ENCODE measurements at regions not wholly inside any gene's neighbourhood (a gene's known extent, or its start where the extent isn't known, plus 50 kb on each side); places are given as distances from the start of the nearest gene placed in this dataset.

DNA sequence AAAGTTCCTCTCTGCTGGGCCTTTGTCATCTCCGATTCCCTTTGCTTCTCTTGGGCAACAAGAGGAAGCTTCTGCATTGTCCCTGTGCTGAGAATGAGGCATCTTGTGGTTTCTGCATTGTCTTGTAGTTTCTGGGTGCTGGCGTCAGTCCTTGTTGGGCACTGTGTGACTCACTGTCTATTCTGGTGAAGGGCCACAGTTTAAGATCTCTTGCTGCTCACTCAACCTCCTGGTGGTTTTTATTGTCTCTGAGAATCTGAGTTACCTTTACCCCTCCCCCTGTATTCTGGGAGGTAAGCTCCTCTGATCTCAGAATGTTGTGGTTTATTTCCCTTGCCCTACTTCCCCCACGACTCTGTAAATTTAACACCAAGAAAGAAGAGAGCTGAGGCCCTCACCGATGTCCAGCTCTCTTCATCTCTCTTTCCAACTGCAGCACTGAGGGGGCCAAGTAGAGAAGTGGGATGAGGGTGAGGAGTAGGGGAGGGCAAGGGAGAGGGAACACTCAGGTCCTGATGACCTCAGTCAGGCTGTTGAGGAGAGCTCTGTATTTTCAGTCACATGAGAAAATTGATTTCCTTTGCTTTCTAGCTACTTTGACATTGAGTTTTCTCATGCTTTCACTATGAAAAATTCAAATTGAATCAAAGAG is 441.6 kb upstream of the PITX2 start:
- Histone ChIP-seq H3K4me3 (no peak overlapping the region), H3K9me3 (no peaks in the 10 kb centered on the region), H3K27ac (no peak overlapping the region), H3K36me3 (no peaks in the 10 kb centered on the region), H3K27me3 (no peaks in the 10 kb centered on the region), H3K4me1 (no peaks in the 10 kb centered on the region)
- TF ChIP-seq, protein P1, sequence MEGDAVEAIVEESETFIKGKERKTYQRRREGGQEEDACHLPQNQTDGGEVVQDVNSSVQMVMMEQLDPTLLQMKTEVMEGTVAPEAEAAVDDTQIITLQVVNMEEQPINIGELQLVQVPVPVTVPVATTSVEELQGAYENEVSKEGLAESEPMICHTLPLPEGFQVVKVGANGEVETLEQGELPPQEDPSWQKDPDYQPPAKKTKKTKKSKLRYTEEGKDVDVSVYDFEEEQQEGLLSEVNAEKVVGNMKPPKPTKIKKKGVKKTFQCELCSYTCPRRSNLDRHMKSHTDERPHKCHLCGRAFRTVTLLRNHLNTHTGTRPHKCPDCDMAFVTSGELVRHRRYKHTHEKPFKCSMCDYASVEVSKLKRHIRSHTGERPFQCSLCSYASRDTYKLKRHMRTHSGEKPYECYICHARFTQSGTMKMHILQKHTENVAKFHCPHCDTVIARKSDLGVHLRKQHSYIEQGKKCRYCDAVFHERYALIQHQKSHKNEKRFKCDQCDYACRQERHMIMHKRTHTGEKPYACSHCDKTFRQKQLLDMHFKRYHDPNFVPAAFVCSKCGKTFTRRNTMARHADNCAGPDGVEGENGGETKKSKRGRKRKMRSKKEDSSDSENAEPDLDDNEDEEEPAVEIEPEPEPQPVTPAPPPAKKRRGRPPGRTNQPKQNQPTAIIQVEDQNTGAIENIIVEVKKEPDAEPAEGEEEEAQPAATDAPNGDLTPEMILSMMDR (IDR thresholded peaks at IDR 0.05) = no peak
- no peak for TF ChIP-seq POLR2A (IDR thresholded peaks at IDR 0.05)
- no peak for TF ChIP-seq EP300 (IDR thresholded peaks at IDR 0.05)
- TF ChIP-seq POLR2AphosphoS5 (IDR thresholded peaks at IDR 0.05) = no peak
- 73 to 81% methylated on average over 2 to 4 of the region's 4 CpGs for WGBS, 2 donors (ENCODE audit: low coverage in 1 of 2)
- no peak for ATAC-seq

DNA sequence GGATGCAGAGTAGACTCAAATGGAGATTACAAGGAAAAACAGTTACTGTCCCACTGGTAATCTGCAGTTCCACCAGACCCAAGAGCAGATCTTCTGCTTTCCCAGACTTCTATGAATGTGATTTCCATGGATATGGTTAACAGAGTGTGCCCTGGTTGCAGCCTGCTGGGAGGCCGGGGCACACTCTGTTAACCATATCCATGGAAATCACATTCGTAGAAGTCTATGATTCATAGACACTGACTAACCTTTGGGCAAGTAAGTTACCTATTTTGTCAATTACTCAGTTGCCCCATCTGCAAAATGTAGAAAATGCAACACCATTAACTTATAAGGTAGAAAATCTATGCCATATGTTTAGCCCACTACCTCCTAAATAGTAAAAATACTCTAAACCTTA is 443.1 kb upstream of the PITX2 start:
- no peaks in the 10 kb centered on the region for H3K36me3 ChIP-seq
- TF ChIP-seq POLR2A (IDR thresholded peaks at IDR 0.05) (no peak), EP300 (IDR thresholded peaks at IDR 0.05) (no peak)
- H3K27me3 ChIP-seq = no peaks in the 10 kb centered on the region
- H3K4me3 ChIP-seq = no peak overlapping the region
- WGBS, 2 donors (ENCODE audit: low coverage in 1 of 2) = 76% methylated on average over 2 of the region's 2 CpGs; no CpG with 5 or more reads in 1 of the 2 donors
- no peak for ATAC-seq
- no peaks in the 10 kb centered on the region for H3K4me1 ChIP-seq
- no peaks in the 10 kb centered on the region for H3K9me3 ChIP-seq
- H3K27ac ChIP-seq = no peak overlapping the region

DNA sequence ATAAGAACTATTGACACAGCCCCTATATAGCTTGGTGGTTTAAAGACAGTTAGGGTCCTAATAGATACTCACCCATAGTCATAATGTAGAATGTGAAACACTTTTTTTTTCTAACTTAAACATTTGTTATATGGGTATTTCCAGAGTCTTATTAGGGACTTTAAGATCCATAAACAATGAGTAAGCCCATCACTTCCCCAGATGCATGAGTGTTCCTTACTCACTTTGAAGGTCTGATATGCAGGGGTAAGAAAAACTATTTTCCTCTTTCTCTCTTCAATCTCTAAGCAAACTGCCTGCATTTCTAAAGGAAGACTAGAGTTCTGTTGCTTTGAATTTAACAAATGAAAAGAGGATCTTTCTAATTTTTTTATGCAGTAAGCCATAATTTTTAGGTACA is 443.6 kb upstream of the PITX2 start:
- Histone ChIP-seq H3K27ac (no peak overlapping the region), H3K36me3 (no peaks in the 10 kb centered on the region), H3K4me1 (no peaks in the 10 kb centered on the region), H3K4me3 (no peak overlapping the region), H3K9me3 (no peaks in the 10 kb centered on the region), H3K27me3 (no peaks in the 10 kb centered on the region)
- TF ChIP-seq POLR2A (IDR thresholded peaks at IDR 0.05) = no peak
- TF ChIP-seq, protein P1 (IDR thresholded peaks at IDR 0.05) = no peak
- no peak for TF ChIP-seq POLR2AphosphoS5 (IDR thresholded peaks at IDR 0.05)
- no peak for TF ChIP-seq EP300 (IDR thresholded peaks at IDR 0.05)
- ATAC-seq = no peak

DNA sequence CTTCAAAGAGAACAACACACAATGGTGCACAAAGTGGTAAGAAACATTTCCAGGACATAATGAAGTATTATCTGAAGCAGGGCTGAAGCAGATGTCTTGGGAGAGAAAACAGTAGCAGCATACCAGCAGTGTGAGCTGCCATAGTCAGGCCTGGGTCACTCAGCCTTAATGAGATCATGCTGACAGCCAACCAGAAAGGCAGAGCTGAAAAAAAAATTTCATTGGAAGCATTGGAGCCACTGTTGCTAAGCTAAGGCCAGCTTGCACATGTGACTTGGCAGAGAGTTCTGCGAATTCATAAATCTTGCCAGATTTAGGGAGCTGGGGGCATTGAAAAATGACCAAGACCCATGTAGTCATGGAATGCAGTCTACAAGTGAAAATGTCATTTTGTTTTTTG is 444.0 kb upstream of the PITX2 start:
- no peaks in the 10 kb centered on the region for H3K4me1 ChIP-seq
- no peak overlapping the region for H3K4me3 ChIP-seq
- no peak overlapping the region for H3K27ac ChIP-seq
- no peak for ATAC-seq
- no peaks in the 10 kb centered on the region for H3K36me3 ChIP-seq
- TF ChIP-seq POLR2A (IDR thresholded peaks at IDR 0.05) (no peak), EP300 (IDR thresholded peaks at IDR 0.05) (no peak), POLR2AphosphoS5 (IDR thresholded peaks at IDR 0.05) (no peak)
- TF ChIP-seq, protein P1 (IDR thresholded peaks at IDR 0.05) = no peak
- H3K27me3 ChIP-seq = no peaks in the 10 kb centered on the region
- WGBS, 2 donors (ENCODE audit: low coverage in 1 of 2) = 71% methylated on average over 1 of the region's 1 CpG
- H3K9me3 ChIP-seq = no peaks in the 10 kb centered on the region

DNA sequence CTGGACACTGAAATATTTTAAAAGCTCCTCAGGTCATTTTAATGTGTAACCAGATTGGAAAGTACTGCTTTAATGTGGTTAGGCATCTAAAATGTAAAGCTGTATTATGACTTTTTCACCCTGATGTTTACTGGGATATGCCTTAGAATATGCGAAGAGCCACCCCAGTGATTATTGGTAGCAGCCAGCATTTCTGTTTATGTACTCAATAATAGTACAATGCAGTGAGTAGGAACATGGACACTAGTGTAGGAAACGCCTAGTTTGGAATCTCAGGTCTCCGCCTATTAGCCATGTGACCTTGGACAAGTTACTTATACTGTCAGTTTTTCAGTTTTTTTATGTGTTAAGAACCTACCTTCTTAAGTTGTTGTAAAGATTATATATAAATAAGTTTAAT is 446.0 kb upstream of the PITX2 start:
- Histone ChIP-seq H3K4me1 (no peaks in the 10 kb centered on the region), H3K9me3 (no peaks in the 10 kb centered on the region), H3K27ac (no peak overlapping the region), H3K27me3 (no peaks in the 10 kb centered on the region), H3K4me3 (no peak overlapping the region), H3K36me3 (no peaks in the 10 kb centered on the region)
- TF ChIP-seq EP300 (IDR thresholded peaks at IDR 0.05) (no peak), POLR2A (IDR thresholded peaks at IDR 0.05) (no peak), POLR2AphosphoS5 (IDR thresholded peaks at IDR 0.05) (no peak)
- TF ChIP-seq, protein P1 (IDR thresholded peaks at IDR 0.05) = no peak
- no peak for ATAC-seq
- 95 to 97% methylated on average over 3 of the region's 3 CpGs for WGBS, 2 donors (ENCODE audit: low coverage in 1 of 2)
